ENCODE measurements at regions not wholly inside any gene's neighbourhood (a gene's known extent, or its start where the extent isn't known, plus 50 kb on each side); places are given as distances from the start of the nearest gene placed in this dataset.

DNA sequence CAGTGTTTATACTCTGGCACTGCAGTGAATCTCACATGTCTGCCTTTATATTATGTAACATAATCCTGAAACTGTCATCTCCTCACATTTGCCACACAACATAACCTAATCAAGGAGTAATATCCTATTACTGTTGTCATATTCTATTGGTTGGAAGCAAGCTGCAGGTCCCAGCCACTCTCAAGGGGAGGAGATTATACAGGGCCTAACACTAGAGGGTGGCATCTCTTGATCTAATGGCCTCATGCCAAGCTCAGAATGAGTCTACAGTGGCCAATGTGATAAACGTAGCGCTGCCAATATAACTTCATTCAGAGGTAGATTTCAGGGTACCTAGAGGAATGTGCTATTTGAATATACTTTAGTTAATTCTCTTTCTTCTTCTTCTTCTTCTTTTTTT, 166.8 kb downstream of the BACH1 start:
- H3K27ac ChIP-seq (ENCODE audit: insufficient read depth, low read length): no peak overlapping the region
- no peak overlapping the region for H3K4ac ChIP-seq (ENCODE audit: low read depth, low read length)
- peaks cover under 1% of the 10 kb centered on the region; the same call in 1 of the 2 replicates for H3K4me1 ChIP-seq (ENCODE audit: control insufficient read depth, insufficient read depth, low read length)
- WGBS, 2 experiments (ENCODE audit: extremely low coverage in 2 of 2, insufficient read length in 1 of 2): no CpG with 5 or more reads among the region's 2 CpGs
- no peak overlapping the region for H3K23ac ChIP-seq (ENCODE audit: low read depth, low read length)
- intact Hi-C loops (cut with micrococcal nuclease) (no loop called here), in situ Hi-C loops (cut with MboI; ENCODE audit: low sequenced_read_pairs) (no loop called here), dilution Hi-C loops (cut with HindIII; ENCODE audit: low sequenced_read_pairs, unreplicated experiment) (no loop called here)
- no peak overlapping the region for H3K14ac ChIP-seq (replicated peaks; ENCODE audit: low read depth, low read length)
- no peaks in the 10 kb centered on the region for H3K27me3 ChIP-seq (ENCODE audit: control insufficient read depth, insufficient read depth, low read length)
- no peaks in the 10 kb centered on the region for H4K20me1 ChIP-seq (ENCODE audit: insufficient read depth, low read length)
- H2AFZ ChIP-seq (replicated peaks; ENCODE audit: low read length, poor library complexity): no peak overlapping the region
- no peak overlapping the region for H3K4me2 ChIP-seq (ENCODE audit: low read depth, low read length)
- H3K18ac ChIP-seq (ENCODE audit: low read depth, low read length): no peak overlapping the region
- no peak overlapping the region for H2BK5ac ChIP-seq (ENCODE audit: low read depth, low read length, poor library complexity, severe bottlenecking)
- CTCF ChIA-PET: no interaction called here
- no peak overlapping the region for H2BK120ac ChIP-seq (ENCODE audit: low read depth, low read length)
- no peak overlapping the region for H2BK20ac ChIP-seq (ENCODE audit: low read depth, low read length)
- peaks cover 6% of the 10 kb centered on the region for H3K9me1 ChIP-seq (ENCODE audit: insufficient read depth, low read length)
- no peak overlapping the region for H2AK5ac ChIP-seq (ENCODE audit: low read depth, low read length)
- ATAC-seq (ENCODE audit: low read depth) (no peak; the same call in 1 of the 2 replicates), DNase-seq (no peak)
- TF ChIP-seq MAFK (IDR thresholded peaks at IDR 0.05; ENCODE audit: low read depth, low read length) (no peak), CHD1 (IDR thresholded peaks at IDR 0.05; ENCODE audit: low read depth, low read length) (no peak), MAZ (IDR thresholded peaks at IDR 0.05; ENCODE audit: borderline replicate concordance, low read depth, low read length) (no peak), CEBPB (IDR thresholded peaks at IDR 0.05; ENCODE audit: low read depth, low read length) (no peak), MXI1 (IDR thresholded peaks at IDR 0.05; ENCODE audit: borderline replicate concordance, low read depth, low read length) (no peak), RAD21 (IDR thresholded peaks at IDR 0.05; ENCODE audit: low read length) (no peak), POLR2A (IDR thresholded peaks at IDR 0.05; ENCODE audit: low read depth, low read length) (no peak), NFE2L2 (IDR thresholded peaks at IDR 0.05; ENCODE audit: low read depth, low read length) (no peak), RCOR1 (IDR thresholded peaks at IDR 0.05; ENCODE audit: insufficient replicate concordance, low read length) (no peak), SMC3 (IDR thresholded peaks at IDR 0.05; ENCODE audit: low read depth, low read length) (no peak)
- TF ChIP-seq, protein P1, sequence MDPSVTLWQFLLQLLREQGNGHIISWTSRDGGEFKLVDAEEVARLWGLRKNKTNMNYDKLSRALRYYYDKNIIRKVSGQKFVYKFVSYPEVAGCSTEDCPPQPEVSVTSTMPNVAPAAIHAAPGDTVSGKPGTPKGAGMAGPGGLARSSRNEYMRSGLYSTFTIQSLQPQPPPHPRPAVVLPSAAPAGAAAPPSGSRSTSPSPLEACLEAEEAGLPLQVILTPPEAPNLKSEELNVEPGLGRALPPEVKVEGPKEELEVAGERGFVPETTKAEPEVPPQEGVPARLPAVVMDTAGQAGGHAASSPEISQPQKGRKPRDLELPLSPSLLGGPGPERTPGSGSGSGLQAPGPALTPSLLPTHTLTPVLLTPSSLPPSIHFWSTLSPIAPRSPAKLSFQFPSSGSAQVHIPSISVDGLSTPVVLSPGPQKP (IDR thresholded peaks at IDR 0.05; ENCODE audit: borderline replicate concordance, low read depth, low read length): no peak
- TF ChIP-seq, protein P2, sequence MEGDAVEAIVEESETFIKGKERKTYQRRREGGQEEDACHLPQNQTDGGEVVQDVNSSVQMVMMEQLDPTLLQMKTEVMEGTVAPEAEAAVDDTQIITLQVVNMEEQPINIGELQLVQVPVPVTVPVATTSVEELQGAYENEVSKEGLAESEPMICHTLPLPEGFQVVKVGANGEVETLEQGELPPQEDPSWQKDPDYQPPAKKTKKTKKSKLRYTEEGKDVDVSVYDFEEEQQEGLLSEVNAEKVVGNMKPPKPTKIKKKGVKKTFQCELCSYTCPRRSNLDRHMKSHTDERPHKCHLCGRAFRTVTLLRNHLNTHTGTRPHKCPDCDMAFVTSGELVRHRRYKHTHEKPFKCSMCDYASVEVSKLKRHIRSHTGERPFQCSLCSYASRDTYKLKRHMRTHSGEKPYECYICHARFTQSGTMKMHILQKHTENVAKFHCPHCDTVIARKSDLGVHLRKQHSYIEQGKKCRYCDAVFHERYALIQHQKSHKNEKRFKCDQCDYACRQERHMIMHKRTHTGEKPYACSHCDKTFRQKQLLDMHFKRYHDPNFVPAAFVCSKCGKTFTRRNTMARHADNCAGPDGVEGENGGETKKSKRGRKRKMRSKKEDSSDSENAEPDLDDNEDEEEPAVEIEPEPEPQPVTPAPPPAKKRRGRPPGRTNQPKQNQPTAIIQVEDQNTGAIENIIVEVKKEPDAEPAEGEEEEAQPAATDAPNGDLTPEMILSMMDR (conservative IDR thresholded peaks at IDR 0.05; ENCODE audit: low read depth, low read length): no peak
- no peak overlapping the region for H3K9ac ChIP-seq (ENCODE audit: low read depth, low read length)
- no peaks in the 10 kb centered on the region; a peak in 1 of 4 replicates for H3K79me1 ChIP-seq (ENCODE audit: low read depth in 1 of 2, low read length in 2 of 2)
- H3K56ac ChIP-seq (ENCODE audit: extremely low read depth, insufficient read depth, low read length): no peak overlapping the region
- no peak overlapping the region for H4K8ac ChIP-seq (ENCODE audit: low read depth in 2 of 2, low read length in 2 of 2)
- no peak overlapping the region for H2AK9ac ChIP-seq (replicated peaks; ENCODE audit: low read depth, low read length, poor library complexity)
- H4K91ac ChIP-seq (ENCODE audit: insufficient read depth, low read depth, low read length): no peak overlapping the region
- H4K5ac ChIP-seq (ENCODE audit: low read depth, low read length): no peak overlapping the region
- no peak overlapping the region for H3K4me3 ChIP-seq (ENCODE audit: insufficient read depth, low read depth, low read length)
- POLR2A ChIA-PET (ENCODE audit: unreplicated experiment): interaction anchor here (0.6 kb wide), 1 partner anchor 640 kb away, joined by 5 read pairs; no protein-coding TSS in a partner anchor
- BruUV-seq (replicated peaks): no TSS peak
- no peak overlapping the region for H2BK15ac ChIP-seq (ENCODE audit: low read depth, low read length)
- H3K36me3 ChIP-seq (ENCODE audit: control insufficient read depth, insufficient read depth, low read length): peaks cover 1% of the 10 kb centered on the region; the same call in 1 of the 2 replicates
- no peaks in the 10 kb centered on the region for H3K9me3 ChIP-seq (ENCODE audit: control insufficient read depth, insufficient read depth, low read length)
